PC-9 (cell line): ENCODE measurements at regions not wholly inside any gene's neighbourhood (a gene's known extent, or its start where the extent isn't known, plus 50 kb on each side); places are given as distances from the start of the nearest gene placed in this dataset.

ENCODE experiments used
- EZH2 ChIP-seq: fragments of 200-600 bp; sonication (generic); IDR thresholded peaks from 2 replicates; pipeline ENCODE4 v1.8.0; 2017; ENCODE audit warnings: antibody characterized with exemption, low read depth
- TF ChIP-seq, protein P1 (sequence below): fragments of 200-600 bp; sonication (generic); conservative IDR thresholded peaks from 2 replicates; pipeline ENCODE4 v1.6.1; 2017; ENCODE audit warnings: mixed run types, antibody characterized with exemption, mild to moderate bottlenecking, moderate library complexity

DNA sequence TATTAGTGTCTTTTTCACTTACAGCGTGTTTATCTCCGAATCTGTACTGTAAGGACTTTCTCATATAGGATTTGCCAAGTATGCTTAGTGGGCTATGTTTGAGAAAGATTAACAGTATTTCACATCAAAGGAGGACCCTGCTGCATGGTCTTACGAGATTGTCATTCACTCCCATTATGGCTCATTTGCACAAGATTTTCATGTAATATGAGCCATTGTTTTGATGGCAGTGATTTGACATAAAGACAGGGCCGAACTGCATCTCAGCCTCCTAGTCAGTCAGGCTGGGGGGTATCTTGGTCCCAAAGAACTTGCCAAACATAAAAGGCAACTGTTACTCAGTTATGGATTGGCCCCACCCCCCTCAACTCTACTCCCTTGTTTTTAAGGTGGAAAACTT is 205.9 kb downstream of the ZIC1 start:
- TF ChIP-seq, protein P1, sequence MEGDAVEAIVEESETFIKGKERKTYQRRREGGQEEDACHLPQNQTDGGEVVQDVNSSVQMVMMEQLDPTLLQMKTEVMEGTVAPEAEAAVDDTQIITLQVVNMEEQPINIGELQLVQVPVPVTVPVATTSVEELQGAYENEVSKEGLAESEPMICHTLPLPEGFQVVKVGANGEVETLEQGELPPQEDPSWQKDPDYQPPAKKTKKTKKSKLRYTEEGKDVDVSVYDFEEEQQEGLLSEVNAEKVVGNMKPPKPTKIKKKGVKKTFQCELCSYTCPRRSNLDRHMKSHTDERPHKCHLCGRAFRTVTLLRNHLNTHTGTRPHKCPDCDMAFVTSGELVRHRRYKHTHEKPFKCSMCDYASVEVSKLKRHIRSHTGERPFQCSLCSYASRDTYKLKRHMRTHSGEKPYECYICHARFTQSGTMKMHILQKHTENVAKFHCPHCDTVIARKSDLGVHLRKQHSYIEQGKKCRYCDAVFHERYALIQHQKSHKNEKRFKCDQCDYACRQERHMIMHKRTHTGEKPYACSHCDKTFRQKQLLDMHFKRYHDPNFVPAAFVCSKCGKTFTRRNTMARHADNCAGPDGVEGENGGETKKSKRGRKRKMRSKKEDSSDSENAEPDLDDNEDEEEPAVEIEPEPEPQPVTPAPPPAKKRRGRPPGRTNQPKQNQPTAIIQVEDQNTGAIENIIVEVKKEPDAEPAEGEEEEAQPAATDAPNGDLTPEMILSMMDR: no peak
- no peak for TF ChIP-seq EZH2
